Glutamatergic neuron (in vitro differentiated cells): ENCODE measurements at regions not wholly inside any gene's neighbourhood (a gene's known extent, or its start where the extent isn't known, plus 50 kb on each side); places are given as distances from the start of the nearest gene placed in this dataset.

Experiments used
- DNase-seq: peaks from one replicate; pipeline ENCODE4 v3.0.0; 2022
- H3K27ac Mint-ChIP-seq: one replicate; pipeline ENCODE4 v1.8.0; 2020; ENCODE audit warnings: mild to moderate bottlenecking, mixed read lengths, inconsistent platforms; ENCODE audit not compliant: unreplicated experiment
- H3K27me3 Mint-ChIP-seq: one replicate; pipeline ENCODE4 v1.8.0; 2020; ENCODE audit warnings: mild to moderate bottlenecking, moderate library complexity, mixed read lengths, inconsistent platforms; ENCODE audit not compliant: unreplicated experiment
- H3K36me3 Mint-ChIP-seq: one replicate; pipeline ENCODE4 v1.8.0; 2020; ENCODE audit warnings: mild to moderate bottlenecking, mixed read lengths, inconsistent platforms; ENCODE audit not compliant: unreplicated experiment
- H3K4me1 Mint-ChIP-seq: one replicate; pipeline ENCODE4 v1.8.0; 2020; ENCODE audit warnings: mild to moderate bottlenecking, low read depth, mixed read lengths, inconsistent platforms; ENCODE audit not compliant: unreplicated experiment
- H3K4me3 Mint-ChIP-seq: one replicate; pipeline ENCODE4 v1.8.0; 2020; ENCODE audit warnings: mild to moderate bottlenecking, mixed read lengths, inconsistent platforms; ENCODE audit not compliant: unreplicated experiment
- H3K9me3 Mint-ChIP-seq: one replicate; pipeline ENCODE4 v1.8.0; 2020; ENCODE audit warnings: mild to moderate bottlenecking, moderate library complexity, mixed read lengths, inconsistent platforms; ENCODE audit not compliant: unreplicated experiment
- CTCF ChIP-seq: fragments of 200-600 bp; sonication (generic); IDR thresholded peaks from one replicate; pipeline ENCODE4 v1.5.0; 2021; ENCODE audit not compliant: partially characterized antibody, unreplicated experiment

GRCh38 chr2:81007104-81007503 is 702.6 kb upstream of the LRRTM1 start:
- no peak for TF ChIP-seq CTCF
- no peak overlapping the region for H3K4me3 Mint-ChIP-seq
- H3K4me1 Mint-ChIP-seq, result no peaks in the 10 kb centered on the region
- H3K36me3 Mint-ChIP-seq, result peaks cover 10% of the 10 kb centered on the region
- H3K27ac Mint-ChIP-seq, result no peak overlapping the region
- H3K27me3 Mint-ChIP-seq, result no peaks in the 10 kb centered on the region
- peaks cover 2% of the 10 kb centered on the region for H3K9me3 Mint-ChIP-seq
- no peak for DNase-seq

GRCh38 chr2:81002906-81003305 is 698.4 kb upstream of the LRRTM1 start:
- TF ChIP-seq CTCF, result no peak
- no peak for DNase-seq
- H3K27ac Mint-ChIP-seq, result no peak overlapping the region
- no peaks in the 10 kb centered on the region for H3K27me3 Mint-ChIP-seq
- H3K4me1 Mint-ChIP-seq, result no peaks in the 10 kb centered on the region
- no peak overlapping the region for H3K4me3 Mint-ChIP-seq
- H3K9me3 Mint-ChIP-seq, result peaks cover 2% of the 10 kb centered on the region
- peaks cover 10% of the 10 kb centered on the region for H3K36me3 Mint-ChIP-seq

- DNase-seq, result no peak
- no peak overlapping the region for H3K27ac Mint-ChIP-seq
- no peaks in the 10 kb centered on the region for H3K36me3 Mint-ChIP-seq
- H3K4me1 Mint-ChIP-seq, result no peaks in the 10 kb centered on the region
- H3K9me3 Mint-ChIP-seq, result no peaks in the 10 kb centered on the region
- H3K4me3 Mint-ChIP-seq, result no peak overlapping the region
- no peaks in the 10 kb centered on the region for H3K27me3 Mint-ChIP-seq
- no peak for TF ChIP-seq CTCF
Measured at GRCh38 chr2:80987466-80987865, 682.9 kb upstream of the LRRTM1 start.

GRCh38 chr2:80969900-80970299 is 665.3 kb upstream of the LRRTM1 start:
- no peak for DNase-seq
- no peak for TF ChIP-seq CTCF
- H3K4me3 Mint-ChIP-seq, result no peak overlapping the region
- no peak overlapping the region for H3K27ac Mint-ChIP-seq
- peaks cover 2% of the 10 kb centered on the region for H3K9me3 Mint-ChIP-seq
- no peaks in the 10 kb centered on the region for H3K4me1 Mint-ChIP-seq
- peaks cover 2% of the 10 kb centered on the region for H3K27me3 Mint-ChIP-seq
- peaks cover 4% of the 10 kb centered on the region for H3K36me3 Mint-ChIP-seq

GRCh38 chr2:80968450-80968849 is 663.9 kb upstream of the LRRTM1 start:
- Mint-ChIP-seq H3K9me3 (peaks cover 4% of the 10 kb centered on the region), H3K36me3 (peaks cover 4% of the 10 kb centered on the region), H3K27me3 (peaks cover 2% of the 10 kb centered on the region), H3K4me1 (no peaks in the 10 kb centered on the region), H3K27ac (no peak overlapping the region), H3K4me3 (no peak overlapping the region)
- DNase-seq, result no peak
- TF ChIP-seq CTCF, result no peak
